ENCODE measurements at regions not wholly inside any gene's neighbourhood (a gene's known extent, or its start where the extent isn't known, plus 50 kb on each side); places are given as distances from the start of the nearest gene placed in this dataset.

- TF ChIP-seq POLR2AphosphoS5 (IDR thresholded peaks at IDR 0.05) (no peak), CTCF (IDR thresholded peaks at IDR 0.05) (no peak)
Observed at GRCh38 chrX:106392346-106392745, 219.4 kb upstream of the RADX start.

Measured in sigmoid colon (tissue), 4 donors.